C4-2B (cell line): ENCODE measurements at regions not wholly inside any gene's neighbourhood (a gene's known extent, or its start where the extent isn't known, plus 50 kb on each side); places are given as distances from the start of the nearest gene placed in this dataset.

Source experiments
- H3K27ac ChIP-seq: fragments of 450-650 bp; 2 replicates; pipeline ENCODE4 v1.5.1; 2017
- CTCF ChIP-seq: fragments of 450-650 bp; conservative IDR thresholded peaks from 2 replicates; pipeline ENCODE4 v1.5.1; 2017; ENCODE audit warnings: mild to moderate bottlenecking
- ZFX ChIP-seq: fragments of 450-650 bp; IDR thresholded peaks from 2 replicates; pipeline ENCODE4 v1.6.1; 2017

- TF ChIP-seq ZFX (no peak), CTCF (no peak)
These were observed 315.2 kb upstream of the SLIT2 start for GRCh38 chr4:19936476-19936875.

GRCh38 chr4:19930742-19931141, 321.0 kb upstream of the SLIT2 start:
- H3K27ac ChIP-seq: no peak overlapping the region
- TF ChIP-seq ZFX (no peak), CTCF (no peak)

More at GRCh38 chr4:19936476-19936875, 315.2 kb upstream of the SLIT2 start:
- no peak overlapping the region for H3K27ac ChIP-seq

GRCh38 chr4:19927381-19927780, 324.3 kb upstream of the SLIT2 start:
- TF ChIP-seq CTCF (no peak), ZFX (no peak)
- no peak overlapping the region for H3K27ac ChIP-seq

- H3K27ac ChIP-seq: no peak overlapping the region
- TF ChIP-seq CTCF (no peak), ZFX (no peak)
These were observed 326.2 kb upstream of the SLIT2 start for GRCh38 chr4:19925516-19925915.

- no peak overlapping the region for H3K27ac ChIP-seq
- TF ChIP-seq CTCF: no peak
- TF ChIP-seq ZFX: no peak
These were observed 326.9 kb upstream of the SLIT2 start for GRCh38 chr4:19924761-19925160.

GRCh38 chr4:19915276-19915675, 336.4 kb upstream of the SLIT2 start:
- no peak overlapping the region for H3K27ac ChIP-seq
- TF ChIP-seq ZFX: no peak
- no peak for TF ChIP-seq CTCF

- TF ChIP-seq ZFX (no peak), CTCF (no peak)
These were observed 338.1 kb upstream of the SLIT2 start for GRCh38 chr4:19913650-19914049.

More at GRCh38 chr4:19913650-19914049, 338.1 kb upstream of the SLIT2 start:
- H3K27ac ChIP-seq: no peak overlapping the region
